AG09319 (cell line): ENCODE measurements at regions not wholly inside any gene's neighbourhood (a gene's known extent, or its start where the extent isn't known, plus 50 kb on each side); places are given as distances from the start of the nearest gene placed in this dataset.

Experiments
- DNase-seq: peaks from one replicate; pipeline ENCODE4 v3.0.0-alpha.2; 2010; ENCODE audit warnings: low read depth; ENCODE audit errors: extremely low read depth
- CTCF ChIP-seq: IDR thresholded peaks from 2 replicates; pipeline ENCODE4 v1.5.1; 2011; ENCODE audit warnings: low read depth, mild to moderate bottlenecking, inconsistent platforms, low read length, moderate library complexity

DNA sequence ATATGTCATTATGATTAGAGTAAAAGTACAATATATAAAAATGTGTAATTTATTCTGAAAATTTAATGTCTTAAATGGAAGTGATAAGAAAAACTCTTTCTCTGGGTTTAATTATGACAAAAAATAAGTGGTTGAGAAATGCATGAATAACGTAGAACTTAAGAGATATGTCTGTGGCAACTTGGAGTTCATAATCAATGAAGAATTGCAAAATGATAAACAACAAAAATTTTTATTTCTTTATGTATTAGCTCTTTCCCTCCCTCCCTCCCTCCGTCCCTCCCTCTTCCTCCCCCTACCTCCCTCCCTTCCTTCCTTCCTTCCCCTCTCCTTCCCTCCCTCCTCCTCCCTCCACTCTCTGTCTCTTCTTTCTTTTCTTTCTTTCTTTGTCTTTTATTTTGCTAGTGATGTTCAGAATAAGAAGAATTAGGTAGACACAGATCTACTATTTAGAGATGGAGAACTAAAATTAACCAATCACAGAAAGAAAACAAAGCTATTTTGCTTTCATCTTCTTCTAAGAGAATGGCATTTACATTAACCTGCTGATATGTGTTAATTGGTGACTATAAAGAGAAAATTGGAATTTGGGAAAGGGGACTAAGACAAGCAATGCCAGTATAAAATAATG is 96.3 kb upstream of the PDC start:
- no peak for DNase-seq
- no peak for TF ChIP-seq CTCF

- TF ChIP-seq CTCF = no peak
- DNase-seq = no peak
Observed at GRCh38 chr1:186550832-186551231, 89.9 kb upstream of the PDC start.

GRCh38 chr1:186541003-186541402 is 80.1 kb upstream of the PDC start:
- no peak for TF ChIP-seq CTCF
- no peak for DNase-seq

DNA sequence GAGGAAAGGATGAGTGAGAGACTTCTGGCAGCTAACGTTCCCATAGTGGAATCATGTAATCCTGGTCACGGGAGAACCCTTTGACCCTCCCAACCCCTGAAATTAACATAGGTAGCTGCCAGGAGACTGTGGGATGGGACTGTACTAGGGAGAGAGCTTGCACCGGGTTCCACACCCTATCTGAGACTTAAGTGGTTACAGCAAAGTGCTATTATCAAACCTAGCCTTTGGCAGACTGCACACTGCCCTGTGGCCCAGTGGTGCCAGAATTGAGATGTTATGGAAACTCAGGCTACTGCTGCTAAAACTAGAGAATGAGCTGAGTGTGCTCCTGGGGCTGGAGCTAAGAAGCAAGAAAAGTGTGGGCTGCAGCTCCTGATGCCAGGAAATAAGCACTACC is 79.6 kb upstream of the PDC start:
- no peak for TF ChIP-seq CTCF
- no peak for DNase-seq

DNA sequence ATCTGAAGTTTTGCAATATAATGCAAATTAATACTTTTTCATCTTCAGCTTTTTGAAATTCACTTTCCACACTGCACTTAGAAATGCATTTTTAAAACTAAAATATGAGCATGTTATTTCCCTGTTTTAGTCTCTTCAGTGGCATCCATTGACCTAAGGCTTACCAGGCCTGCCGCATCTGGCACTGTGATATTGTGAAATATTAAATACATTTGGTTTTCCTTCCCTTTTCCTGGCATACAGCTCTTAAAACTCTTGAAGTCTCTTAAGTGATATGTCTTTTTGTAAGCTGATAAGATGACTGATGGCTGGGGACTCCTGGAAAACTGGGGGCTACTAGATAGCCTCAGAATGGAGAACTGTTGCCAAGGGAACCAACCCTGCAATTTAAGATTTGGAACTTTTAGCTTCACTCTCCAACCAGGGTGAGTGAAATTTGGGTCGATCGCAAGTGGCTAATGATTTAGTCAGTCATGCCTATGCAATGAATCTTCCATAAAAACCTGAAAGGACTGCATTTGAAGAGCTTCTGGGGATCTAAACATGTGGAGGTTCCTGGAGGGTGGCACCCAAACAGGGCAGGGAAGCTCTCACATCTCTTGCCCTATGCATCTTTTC is 75.5 kb upstream of the PDC start:
- no peak for TF ChIP-seq CTCF
- DNase-seq = no peak

DNA sequence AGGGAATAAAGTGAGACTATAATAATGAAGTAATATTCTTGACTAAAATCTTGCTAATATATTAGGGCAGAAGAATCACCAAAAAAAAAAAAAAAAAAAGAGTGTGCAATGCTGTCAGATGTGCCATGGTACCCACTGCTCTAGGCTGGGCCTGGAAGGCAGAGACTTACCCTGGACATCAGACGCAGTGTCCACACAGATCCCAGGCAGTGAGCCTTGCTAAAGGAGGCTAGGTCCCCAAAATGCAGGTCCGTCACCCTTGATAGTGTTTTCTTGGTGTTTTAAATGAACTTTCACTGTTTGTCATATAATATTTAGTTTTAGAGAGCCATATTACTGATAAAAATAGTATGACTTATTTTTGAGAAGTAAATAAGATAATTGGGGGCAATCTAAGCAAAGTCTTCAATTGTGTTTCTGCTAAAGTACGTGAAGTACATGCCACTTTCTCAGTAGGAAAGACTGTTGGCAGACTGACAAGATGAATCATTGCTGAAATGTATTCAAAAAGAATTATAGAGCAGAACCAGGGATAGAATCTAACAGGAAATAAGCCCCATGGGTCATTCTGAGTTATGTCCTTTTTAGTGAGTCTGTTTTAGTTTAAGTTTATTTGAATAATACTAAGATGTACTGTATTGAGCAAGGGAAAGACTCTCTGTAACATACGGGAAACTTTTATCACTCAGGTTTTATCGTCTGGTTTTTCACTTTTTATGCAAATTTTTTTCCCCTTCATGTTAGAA is 74.6 kb upstream of the PDC start:
- peak; percentile 78 for DNase-seq
- no peak for TF ChIP-seq CTCF

- DNase-seq = no peak
- no peak for TF ChIP-seq CTCF
Observed at GRCh38 chr1:186534401-186534800, 73.5 kb upstream of the PDC start.
